ENCODE measurements at regions not wholly inside any gene's neighbourhood (a gene's known extent, or its start where the extent isn't known, plus 50 kb on each side); places are given as distances from the start of the nearest gene placed in this dataset.
"Not testable (repeated sequence)": the region's sequence is repeated elsewhere in the genome, so short reads cannot be mapped to it uniquely, and the experiment has no call there.

GRCh38 chr5:126233256-126233655 lies 190.0 kb upstream of the GRAMD2B start:
- DNase-seq = no peak

- no peak for DNase-seq
Measured at GRCh38 chr5:126234563-126235195, 188.5 kb upstream of the GRAMD2B start.

GRCh38 chr5:126235628-126236027 lies 187.6 kb upstream of the GRAMD2B start:
- no peak for DNase-seq

GRCh38 chr5:126236994-126237393 lies 186.2 kb upstream of the GRAMD2B start:
- no peak for DNase-seq

GRCh38 chr5:126248611-126249010 lies 174.6 kb upstream of the GRAMD2B start:
- no peak for DNase-seq

GRCh38 chr5:126251024-126251423 lies 172.2 kb upstream of the GRAMD2B start:
- no peak for DNase-seq

- DNase-seq = no peak
Measured at GRCh38 chr5:126253406-126253805, 169.8 kb upstream of the GRAMD2B start.

- DNase-seq = no peak
Measured at GRCh38 chr5:126263591-126264184, 159.5 kb upstream of the GRAMD2B start.

GRCh38 chr5:126265917-126266316 lies 157.3 kb upstream of the GRAMD2B start:
- no peak for DNase-seq

- DNase-seq = no peak
Measured at GRCh38 chr5:126267438-126267837, 155.8 kb upstream of the GRAMD2B start.

- no peak for DNase-seq
Measured at GRCh38 chr5:126268697-126269315, 154.4 kb upstream of the GRAMD2B start.

GRCh38 chr5:126269511-126269910 lies 153.7 kb upstream of the GRAMD2B start:
- no peak for DNase-seq

- no peak for DNase-seq
Measured at GRCh38 chr5:126271141-126271540, 152.1 kb upstream of the GRAMD2B start.

GRCh38 chr5:126274076-126274762 lies 149.0 kb upstream of the GRAMD2B start:
- no peak for DNase-seq

GRCh38 chr5:126274763-126275125 lies 148.5 kb upstream of the GRAMD2B start:
- DNase-seq = no peak

- no peak for DNase-seq
Measured at GRCh38 chr5:126277762-126278161, 145.4 kb upstream of the GRAMD2B start.

GRCh38 chr5:126280343-126280742 lies 142.9 kb upstream of the GRAMD2B start:
- no peak for DNase-seq

GRCh38 chr5:126280846-126281245 lies 142.4 kb upstream of the GRAMD2B start:
- DNase-seq = no peak

GRCh38 chr5:126284977-126285696 lies 138.1 kb upstream of the GRAMD2B start:
- no peak for DNase-seq

GRCh38 chr5:126296121-126296520 lies 127.1 kb upstream of the GRAMD2B start:
- DNase-seq = not testable (repeated sequence)

- no peak for DNase-seq
Measured at GRCh38 chr5:126300293-126300692, 122.9 kb upstream of the GRAMD2B start.

GRCh38 chr5:126301056-126301455 lies 122.2 kb upstream of the GRAMD2B start:
- DNase-seq = no peak

- no peak for DNase-seq
Measured at GRCh38 chr5:126309860-126310259, 113.3 kb upstream of the GRAMD2B start.

Data from left hindlimb (tissue), 1 donor.